ENCODE measurements at regions not wholly inside any gene's neighbourhood (a gene's known extent, or its start where the extent isn't known, plus 50 kb on each side); places are given as distances from the start of the nearest gene placed in this dataset.

DNA sequence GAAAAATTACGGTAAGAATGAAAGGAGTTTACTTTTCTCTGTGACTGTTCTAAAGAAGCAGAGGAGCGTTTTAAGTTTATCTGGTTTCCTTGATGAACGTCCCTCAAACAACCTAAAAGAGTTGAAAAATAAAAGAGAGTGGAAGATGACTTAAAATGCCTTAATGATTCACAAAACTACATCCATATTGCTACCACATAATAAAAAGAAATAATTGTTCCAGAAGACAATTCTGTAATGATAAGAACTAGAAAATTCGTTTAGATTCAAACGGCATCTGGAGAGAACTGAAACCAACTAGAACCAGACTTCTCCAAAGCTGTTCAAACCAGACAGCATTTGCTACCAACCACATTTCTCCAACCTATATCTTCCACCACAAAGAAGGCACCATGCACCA, 68.1 kb downstream of the TEKT4 start:
- FAIRE-seq, result no peak

DNA sequence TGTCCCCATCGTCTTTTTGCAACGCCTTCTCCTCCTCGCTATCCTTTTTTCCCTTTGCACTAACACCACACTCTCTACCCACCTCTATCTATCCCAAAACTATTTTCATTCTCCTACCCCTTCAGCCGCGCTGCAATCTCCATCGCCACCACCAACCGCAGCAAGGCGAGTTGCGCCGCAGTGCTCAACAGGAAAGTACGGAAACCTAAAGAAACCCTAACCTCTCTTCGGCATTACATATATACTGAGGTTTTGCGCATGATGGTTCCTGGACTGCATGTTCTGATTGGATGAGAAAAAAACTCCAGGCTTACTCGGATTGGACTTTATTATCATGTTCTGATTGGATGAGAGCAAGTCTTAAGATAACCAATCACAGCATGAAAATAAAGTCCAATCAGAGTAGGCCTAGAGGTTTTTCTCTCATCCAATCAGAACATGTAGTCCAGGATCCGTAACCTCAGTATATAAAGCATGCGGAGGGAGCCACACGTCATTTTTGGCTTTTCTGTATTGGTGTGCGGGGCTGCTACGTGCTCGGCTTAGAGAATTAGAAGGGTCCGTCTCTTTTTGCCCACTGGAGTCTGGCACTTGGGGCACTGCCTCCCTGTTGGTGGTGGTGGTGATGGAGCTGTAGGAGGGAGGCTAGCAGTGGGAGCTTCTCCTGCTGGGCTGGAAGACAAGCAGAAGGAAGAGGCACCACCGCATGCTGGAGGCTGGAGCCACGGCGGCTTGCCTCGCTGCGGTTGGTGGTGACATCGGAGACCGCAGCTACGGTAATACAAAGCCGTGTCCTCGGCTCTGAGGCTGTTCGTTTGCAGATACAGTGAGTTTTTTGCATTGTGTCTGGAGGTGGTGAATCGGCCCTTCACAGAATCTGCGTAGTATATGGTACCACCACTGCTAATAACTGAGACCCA, 76.1 kb downstream of the TEKT4 start:
- no peak for FAIRE-seq

DNA sequence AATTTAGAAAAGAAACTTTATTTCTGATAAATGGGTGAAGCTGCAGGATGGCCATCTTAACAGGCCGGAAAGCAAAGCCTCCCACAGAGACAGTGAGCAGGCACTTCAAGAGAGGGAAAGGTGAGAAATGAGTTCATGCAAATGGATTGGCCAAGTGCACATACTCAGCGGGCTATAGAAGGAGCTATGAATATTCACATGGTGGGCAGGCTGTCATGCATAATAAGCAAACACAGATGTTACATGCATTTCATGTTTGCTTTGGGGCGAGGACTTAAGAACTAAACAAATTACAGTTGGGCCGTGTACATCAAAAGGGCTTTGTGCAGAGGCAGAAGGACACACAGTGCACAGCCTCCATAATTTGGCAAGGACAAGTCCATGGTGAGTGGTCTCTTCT, 69.8 kb upstream of the MAL start:
- no peak for FAIRE-seq

- peak; percentile 27 for FAIRE-seq
Observed at GRCh38 chr2:94956797-94957391, 68.6 kb upstream of the MAL start.

DNA sequence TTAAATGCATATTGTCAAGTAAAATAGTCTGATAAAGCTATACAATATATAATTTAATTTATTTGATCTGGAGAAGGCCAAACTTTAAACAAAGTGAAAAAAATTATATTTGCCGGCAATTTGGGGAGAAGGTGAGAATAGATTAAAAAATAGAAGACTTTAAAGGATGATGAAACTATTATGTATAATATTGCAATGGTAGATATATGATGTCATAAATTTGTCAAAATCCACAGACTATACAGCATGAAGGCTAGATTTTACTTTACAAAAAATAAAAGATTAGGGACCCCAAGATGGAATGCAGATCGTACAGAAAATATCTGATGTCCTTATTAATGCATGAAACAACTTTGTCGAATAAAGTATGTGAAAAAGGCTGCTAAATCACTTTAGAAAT, 67.3 kb upstream of the MAL start:
- FAIRE-seq, result no peak

- no peak for FAIRE-seq
Observed at GRCh38 chr2:94960266-94960665, 65.2 kb upstream of the MAL start.

DNA sequence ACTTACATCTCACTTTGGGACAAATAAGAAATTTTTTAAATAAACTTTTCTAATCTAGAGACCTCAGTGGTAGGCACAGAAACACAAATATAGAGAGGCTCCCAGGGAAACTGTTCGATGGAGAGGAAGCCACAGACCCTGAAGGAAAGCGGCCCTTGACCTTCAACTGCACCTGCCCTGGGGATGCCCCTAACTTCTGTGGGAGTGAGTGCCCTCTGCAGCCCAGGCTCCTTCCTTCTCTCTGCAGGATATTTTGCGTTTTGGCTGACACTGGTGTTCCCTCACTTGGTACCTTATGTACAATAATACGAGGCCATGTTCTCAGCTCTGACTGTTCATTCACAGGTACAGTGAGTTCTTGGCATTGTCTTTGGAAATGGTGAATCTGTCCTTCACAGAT, 64.8 kb upstream of the MAL start:
- FAIRE-seq, result no peak

GRCh38 chr2:94964193-94964592, 61.3 kb upstream of the MAL start:
- FAIRE-seq, result no peak

DNA sequence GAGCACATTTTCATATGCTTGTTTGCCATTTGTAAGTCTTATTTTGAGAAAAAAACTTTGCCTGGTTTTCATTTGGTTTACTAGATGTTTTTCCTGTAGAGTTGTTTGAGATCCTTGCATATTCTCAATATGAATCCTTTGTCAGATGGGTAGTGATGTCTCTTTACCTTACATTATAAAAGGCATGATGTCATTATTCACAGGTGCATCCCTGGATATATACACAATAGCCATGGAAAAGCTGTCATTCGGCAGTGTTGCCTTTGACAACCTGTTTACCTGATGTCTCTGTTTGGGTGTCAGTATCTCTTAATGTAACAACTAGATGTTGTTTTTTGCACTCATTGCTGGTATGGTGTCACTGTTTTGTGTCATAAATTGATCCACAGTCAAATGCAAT, 58.8 kb upstream of the MAL start:
- FAIRE-seq, result no peak

- FAIRE-seq, result no peak
Observed at GRCh38 chr2:94970353-94970752, 55.2 kb upstream of the MAL start.

Data from A204.1 (cell line).